ENCODE measurements at regions not wholly inside any gene's neighbourhood (a gene's known extent, or its start where the extent isn't known, plus 50 kb on each side); places are given as distances from the start of the nearest gene placed in this dataset.
A peak's percentile ranks its signal among the peaks of the same experiment; 100 is the strongest.

- Histone ChIP-seq H3K79me2 (ENCODE audit: low read depth) (no peaks in the 10 kb centered on the region), H4K20me1 (ENCODE audit: low read depth) (no peaks in the 10 kb centered on the region), H2AFZ (replicated peaks) (no peak overlapping the region), H3K4me1 (peaks cover 46% of the 10 kb centered on the region), H3K9me3 (ENCODE audit: low read depth) (peaks cover 2% of the 10 kb centered on the region), H3K27me3 (no peaks in the 10 kb centered on the region), H3K4me2 (no peak overlapping the region), H3K36me3 (no peaks in the 10 kb centered on the region), H3K9ac (no peak overlapping the region), H3K4me3 (no peak overlapping the region), H3K27ac (no peak overlapping the region), H3F3A (ENCODE audit: low read depth) (peaks cover 23% of the 10 kb centered on the region)
- Mint-ChIP-seq H3K36me3 (no peaks in the 10 kb centered on the region), H3K4me3 (no peak overlapping the region), H3K9me3 (peaks cover 6% of the 10 kb centered on the region), H3K4me1 (peaks cover 32% of the 10 kb centered on the region), H3K27me3 (ENCODE audit: insufficient read depth, low read depth) (peaks cover 9% of the 10 kb centered on the region), H3K27ac (no peak overlapping the region)
- TF ChIP-seq EZH2phosphoT487 (IDR thresholded peaks at IDR 0.05) (no peak), EZH2 (IDR thresholded peaks at IDR 0.05) (no peak), CTCF (IDR thresholded peaks at IDR 0.05) (no peak)
- DNase-seq (ENCODE audit: low spot score), result no peak
Measured at GRCh38 chr1:29524285-29525065, 288.2 kb downstream of the PTPRU start.

GRCh38 chr1:29523576-29523975, 287.3 kb downstream of the PTPRU start:
- TF ChIP-seq CTCF (IDR thresholded peaks at IDR 0.05) (no peak), EZH2 (IDR thresholded peaks at IDR 0.05) (no peak), EZH2phosphoT487 (IDR thresholded peaks at IDR 0.05) (no peak)
- Histone ChIP-seq H2AFZ (replicated peaks) (peak overlapping the region; percentile 9), H3K4me1 (peaks cover 46% of the 10 kb centered on the region), H4K20me1 (ENCODE audit: low read depth) (no peaks in the 10 kb centered on the region), H3K9ac (no peak overlapping the region), H3K9me3 (ENCODE audit: low read depth) (no peaks in the 10 kb centered on the region), H3F3A (ENCODE audit: low read depth) (peaks cover 23% of the 10 kb centered on the region), H3K27ac (no peak overlapping the region), H3K27me3 (no peaks in the 10 kb centered on the region), H3K4me3 (no peak overlapping the region), H3K36me3 (no peaks in the 10 kb centered on the region), H3K79me2 (ENCODE audit: low read depth) (no peaks in the 10 kb centered on the region), H3K4me2 (no peak overlapping the region)
- H3K27ac Mint-ChIP-seq, result peak overlapping the region; percentile 26
- H3K36me3 Mint-ChIP-seq, result no peaks in the 10 kb centered on the region
- no peak overlapping the region for H3K4me3 Mint-ChIP-seq
- peaks cover 2% of the 10 kb centered on the region for H3K9me3 Mint-ChIP-seq
- H3K4me1 Mint-ChIP-seq, result peaks cover 32% of the 10 kb centered on the region
- H3K27me3 Mint-ChIP-seq (ENCODE audit: insufficient read depth, low read depth), result peaks cover 9% of the 10 kb centered on the region
- DNase-seq (ENCODE audit: low spot score), result no peak

- no peak for DNase-seq (ENCODE audit: low spot score)
- Histone ChIP-seq H3K9ac (no peak overlapping the region), H3K9me3 (ENCODE audit: low read depth) (no peaks in the 10 kb centered on the region), H3K79me2 (ENCODE audit: low read depth) (no peaks in the 10 kb centered on the region), H3K27ac (no peak overlapping the region), H3F3A (ENCODE audit: low read depth) (peaks cover 23% of the 10 kb centered on the region), H4K20me1 (ENCODE audit: low read depth) (no peaks in the 10 kb centered on the region), H3K4me3 (no peak overlapping the region), H3K36me3 (no peaks in the 10 kb centered on the region), H3K27me3 (no peaks in the 10 kb centered on the region), H2AFZ (replicated peaks) (no peak overlapping the region), H3K4me1 (peaks cover 46% of the 10 kb centered on the region), H3K4me2 (no peak overlapping the region)
- Mint-ChIP-seq H3K27me3 (ENCODE audit: insufficient read depth, low read depth) (peaks cover 11% of the 10 kb centered on the region), H3K4me1 (peaks cover 32% of the 10 kb centered on the region), H3K27ac (no peak overlapping the region), H3K9me3 (no peaks in the 10 kb centered on the region), H3K36me3 (no peaks in the 10 kb centered on the region), H3K4me3 (no peak overlapping the region)
- TF ChIP-seq EZH2 (IDR thresholded peaks at IDR 0.05), result no peak
- TF ChIP-seq EZH2phosphoT487 (IDR thresholded peaks at IDR 0.05), result no peak
- no peak for TF ChIP-seq CTCF (IDR thresholded peaks at IDR 0.05)
Measured at GRCh38 chr1:29523136-29523535, 286.8 kb downstream of the PTPRU start.

All from neural progenitor cell (in vitro differentiated cells).